Superior temporal gyrus (tissue), 1 donor: ENCODE measurements at regions not wholly inside any gene's neighbourhood (a gene's known extent, or its start where the extent isn't known, plus 50 kb on each side); places are given as distances from the start of the nearest gene placed in this dataset.

ENCODE experiments used
- DNase-seq: peaks from one replicate; pipeline ENCODE4 v3.0.0-alpha.2; 2016; ENCODE audit errors: extremely low spot score

- no peak for DNase-seq
Measured at GRCh38 chr5:2496126-2496525, 255.4 kb downstream of the IRX2 start.

GRCh38 chr5:2493356-2493755, 258.1 kb downstream of the IRX2 start:
- no peak for DNase-seq

DNA sequence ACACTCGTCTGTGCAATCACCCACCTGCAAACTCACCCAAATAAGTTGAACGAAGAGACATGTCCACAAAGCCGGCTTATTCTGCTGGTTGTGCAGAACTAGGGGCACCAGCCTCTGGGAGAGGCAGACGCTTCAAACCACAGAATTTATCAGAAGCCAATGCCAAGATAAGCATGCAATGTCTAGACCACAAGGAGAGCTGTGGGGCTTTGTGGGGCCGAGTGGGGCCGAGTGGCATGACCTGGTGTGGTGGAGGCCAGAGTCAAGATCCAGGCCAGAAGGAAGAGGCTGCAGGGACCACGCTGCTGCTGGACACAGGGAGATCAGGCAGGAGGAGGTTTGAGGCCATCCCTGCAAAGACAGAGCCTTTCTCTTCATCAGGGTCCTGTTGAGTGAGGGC, 259.0 kb downstream of the IRX2 start:
- no peak for DNase-seq

DNA sequence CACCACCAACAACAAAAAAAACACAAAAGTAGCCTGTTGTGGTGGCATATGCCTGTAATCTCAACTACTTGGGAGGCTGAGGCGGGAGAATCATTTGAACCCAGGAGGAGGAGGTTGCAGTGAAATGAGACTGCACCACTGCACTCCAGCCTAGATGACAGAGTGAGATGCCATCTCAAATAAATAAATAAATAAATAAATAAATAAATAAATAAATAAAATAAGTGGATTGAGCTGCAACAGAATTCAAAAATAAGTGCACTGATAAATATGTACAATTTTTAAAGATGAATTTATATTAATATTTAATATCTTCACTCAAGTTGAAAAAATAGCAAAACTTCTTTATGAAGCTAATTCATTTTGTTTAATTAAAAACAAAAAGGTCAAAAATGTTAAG, 259.6 kb downstream of the IRX2 start:
- DNase-seq, result no peak

DNA sequence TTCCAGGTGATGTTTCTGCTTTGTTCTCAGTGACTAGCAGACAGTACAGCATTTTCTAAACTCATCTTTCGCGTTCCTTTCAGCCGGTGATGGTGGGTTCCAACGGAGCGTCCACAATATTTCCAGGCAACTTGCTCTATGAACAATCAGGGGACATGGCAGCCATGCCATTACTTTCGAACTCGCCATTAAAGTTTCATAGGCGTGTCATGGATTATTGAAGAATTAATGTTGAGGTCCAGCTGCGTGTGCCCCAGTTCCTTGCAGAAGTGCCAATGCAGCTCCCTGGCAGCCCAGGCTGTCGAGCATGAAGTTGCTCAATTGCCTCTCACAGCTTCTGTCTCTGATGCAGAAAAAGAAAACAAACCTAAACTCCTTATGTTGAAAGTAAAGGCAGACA, 262.2 kb downstream of the IRX2 start:
- no peak for DNase-seq

- DNase-seq, result no peak
Measured at GRCh38 chr5:2488593-2488992, 262.9 kb downstream of the IRX2 start.

DNA sequence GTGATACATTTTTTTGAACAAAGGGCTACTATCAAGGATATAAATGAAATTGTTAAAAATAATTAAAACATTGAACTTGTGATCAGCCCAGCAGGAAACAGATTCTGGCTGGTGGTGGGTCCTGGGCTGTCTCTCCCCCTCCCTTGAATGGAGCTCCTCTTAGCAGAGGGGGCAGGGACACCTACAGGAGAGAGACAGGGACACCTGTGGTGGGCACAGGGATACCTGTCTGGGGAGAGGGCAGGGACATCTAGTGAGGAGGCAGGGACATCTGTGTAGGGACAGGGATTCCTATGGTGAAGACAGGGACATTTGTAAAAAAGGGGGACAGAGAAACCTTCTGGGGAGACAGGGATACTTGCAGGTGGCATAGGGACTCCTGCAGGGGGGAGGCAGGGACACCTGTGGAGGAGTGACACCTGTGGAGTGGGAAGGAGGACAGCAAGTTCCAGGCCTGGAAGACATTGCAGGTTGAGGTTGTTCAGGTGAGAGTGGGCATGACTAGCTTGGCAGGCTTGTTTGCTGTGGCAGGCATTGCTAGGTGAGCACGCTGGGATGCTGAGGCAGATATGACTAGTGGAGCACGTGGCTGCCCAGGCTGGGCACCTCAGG, 264.2 kb downstream of the IRX2 start:
- no peak for DNase-seq

GRCh38 chr5:2486373-2486772, 265.1 kb downstream of the IRX2 start:
- DNase-seq, result no peak

- no peak for DNase-seq
Measured at GRCh38 chr5:2482778-2483177, 268.7 kb downstream of the IRX2 start.

DNA sequence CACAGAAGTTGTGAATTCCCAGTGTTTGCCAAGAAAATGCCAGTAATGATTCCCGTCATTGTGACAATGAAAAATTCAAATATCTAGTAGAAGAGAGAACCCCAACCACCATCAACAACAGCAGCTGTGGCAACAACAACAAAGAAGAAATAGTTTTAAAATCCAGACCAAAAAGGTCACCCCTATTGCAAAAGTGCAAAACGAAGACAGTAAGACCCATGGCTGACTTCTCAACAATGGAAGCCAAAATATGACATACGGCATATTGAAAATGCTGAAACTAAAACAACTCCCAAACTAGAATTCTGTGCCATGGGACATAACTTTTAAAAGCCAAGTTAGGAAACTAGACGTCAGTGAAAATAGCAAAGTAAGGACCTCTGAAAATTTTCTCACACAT, 270.6 kb downstream of the IRX2 start:
- no peak for DNase-seq

DNA sequence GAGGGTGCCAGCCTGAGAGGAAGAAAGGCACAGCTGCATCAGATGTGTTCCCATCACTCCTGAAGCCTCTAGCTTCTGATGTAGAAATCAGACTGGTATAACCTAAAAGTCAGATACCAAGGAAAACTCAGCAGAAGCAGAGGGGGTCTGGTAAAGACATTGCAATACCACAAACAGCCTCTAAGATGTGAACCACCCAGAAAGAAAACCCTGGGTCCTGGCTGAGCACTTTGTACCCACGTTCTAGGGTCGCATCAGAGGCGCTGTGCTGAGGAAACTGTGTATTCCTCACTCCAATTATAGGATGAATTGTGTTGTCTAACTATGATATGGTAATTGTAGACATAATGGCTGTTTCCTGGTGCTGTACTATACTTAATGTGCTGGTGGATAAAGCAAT, 275.6 kb downstream of the IRX2 start:
- no peak for DNase-seq

DNA sequence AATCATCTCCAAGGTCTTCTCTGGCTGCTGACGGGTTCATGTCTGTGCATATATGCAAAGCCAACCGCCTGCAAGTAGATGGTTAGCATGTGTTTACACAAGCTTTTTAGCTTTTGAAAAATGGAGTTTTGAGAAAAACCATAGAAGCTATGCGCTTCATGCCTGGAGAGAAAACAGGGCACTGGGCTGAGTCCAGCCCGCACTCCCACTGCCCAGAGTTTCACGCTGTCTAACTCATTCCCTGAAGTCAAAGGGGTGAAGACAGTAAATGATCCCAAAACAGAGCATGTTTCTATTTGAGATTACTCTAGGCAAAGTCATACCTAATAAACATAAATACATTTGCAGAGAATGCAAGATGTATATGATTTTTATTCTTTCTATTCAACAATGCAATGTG, 278.8 kb downstream of the IRX2 start:
- no peak for DNase-seq

- no peak for DNase-seq
Measured at GRCh38 chr5:2471152-2471879, 280.2 kb downstream of the IRX2 start.

- no peak for DNase-seq
Measured at GRCh38 chr5:2466966-2467365, 284.5 kb downstream of the IRX2 start.

DNA sequence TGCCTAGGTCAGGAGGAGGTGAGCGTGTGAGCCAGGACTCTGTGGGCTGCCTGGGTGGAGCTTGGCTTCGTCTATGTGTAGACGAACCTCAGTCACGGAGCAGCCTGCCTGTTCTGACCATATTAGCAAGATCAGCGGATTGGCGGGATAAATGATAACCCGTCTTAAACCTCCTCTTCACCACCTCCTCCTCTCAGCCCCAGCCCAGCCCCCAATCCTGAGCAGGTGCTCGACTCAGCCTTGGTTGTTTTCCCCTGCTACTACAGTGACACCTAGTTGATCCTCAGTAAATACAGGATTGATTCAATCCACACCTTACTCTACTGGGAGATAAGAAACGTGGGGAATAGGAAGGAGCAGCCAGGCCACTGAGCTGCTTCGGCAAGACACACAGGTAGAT, 286.1 kb downstream of the IRX2 start:
- no peak for DNase-seq

- DNase-seq, result no peak
Measured at GRCh38 chr5:2464141-2464540, 287.3 kb downstream of the IRX2 start.

DNA sequence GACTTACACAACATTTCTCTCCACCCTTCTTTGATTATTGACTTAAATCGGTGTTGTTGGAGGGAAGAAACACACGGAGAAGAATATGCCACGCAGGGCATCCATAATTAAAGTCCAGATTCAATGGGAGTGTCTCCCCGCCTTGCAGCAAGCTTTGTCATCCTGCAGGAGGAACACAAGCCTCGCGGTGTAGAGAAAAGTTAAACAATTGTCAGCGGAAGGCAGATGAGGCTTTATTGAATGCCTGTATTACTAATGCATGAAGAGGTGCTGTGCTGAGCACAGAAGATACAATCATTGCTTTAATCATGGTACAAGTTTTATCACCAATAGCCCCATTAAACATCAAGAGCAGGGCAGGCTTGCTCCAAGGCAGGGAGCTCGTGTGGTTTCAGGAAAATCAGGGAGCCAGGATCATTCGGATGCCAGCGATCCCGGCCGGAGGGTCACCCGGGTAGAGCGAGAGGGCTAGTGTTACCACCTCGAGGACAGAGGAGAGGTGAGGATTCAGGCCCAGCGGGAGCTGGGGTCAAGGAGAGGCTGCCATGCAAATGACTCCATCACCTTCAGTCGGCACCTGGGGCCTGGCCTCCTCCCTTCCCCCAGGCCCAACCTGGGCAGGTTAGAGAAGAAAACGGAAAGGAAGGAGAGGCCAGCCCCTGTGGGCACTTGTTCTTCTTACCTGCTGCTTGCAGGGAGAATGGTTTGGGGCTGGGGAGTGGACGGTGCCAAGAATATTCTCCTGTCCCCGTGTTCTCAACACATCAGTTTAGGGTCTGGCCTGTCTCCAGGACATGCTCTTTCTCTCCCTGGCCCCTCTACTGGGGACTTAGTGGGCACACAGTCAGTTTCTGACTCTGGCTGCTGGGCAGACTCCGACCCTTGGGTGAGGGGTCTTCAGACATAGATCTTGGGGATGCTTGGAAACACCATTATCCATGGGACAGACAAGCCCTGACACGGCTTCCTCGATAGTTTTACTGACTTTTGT, 289.5 kb downstream of the IRX2 start:
- DNase-seq, result no peak

DNA sequence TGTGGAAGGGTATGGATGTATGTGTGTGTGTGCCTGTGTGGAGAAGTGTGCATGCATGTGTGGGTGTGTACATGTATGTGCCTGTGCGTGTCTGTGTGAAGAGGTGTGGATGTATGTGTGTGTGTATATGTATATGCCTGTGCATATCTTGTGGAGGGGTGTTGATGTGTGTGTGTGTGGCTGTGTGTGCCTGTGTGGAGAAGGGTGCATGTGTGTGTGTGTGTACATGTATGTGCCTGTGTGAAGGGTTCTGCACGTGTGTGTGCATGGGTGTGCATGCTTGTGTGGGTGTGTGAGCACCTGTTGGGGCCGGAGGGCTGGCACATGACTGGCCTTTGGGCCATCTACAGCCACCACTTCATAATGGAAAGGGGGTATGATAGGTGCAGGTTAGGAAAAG, 291.4 kb downstream of the IRX2 start:
- no peak for DNase-seq

GRCh38 chr5:2459251-2459650, 292.2 kb downstream of the IRX2 start:
- DNase-seq, result no peak

DNA sequence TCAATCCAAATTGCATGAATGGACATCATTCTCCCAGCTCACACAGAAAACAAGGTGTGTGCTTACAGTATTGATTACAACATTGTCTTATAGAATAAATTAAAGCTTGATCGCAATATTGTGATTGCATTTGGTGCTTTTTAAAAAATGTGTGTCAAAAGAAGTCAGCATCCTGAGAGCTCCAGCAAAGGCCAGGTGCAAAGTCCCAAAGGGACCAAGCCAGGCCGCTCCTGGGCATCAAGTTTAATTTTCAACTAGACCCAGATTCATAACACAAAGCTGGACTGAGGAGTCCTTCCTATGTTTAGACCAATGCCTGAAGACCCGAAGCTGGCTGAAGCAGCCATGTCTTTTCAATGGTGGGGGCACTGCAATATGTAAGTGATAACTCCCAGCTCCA, 295.6 kb downstream of the IRX2 start:
- no peak for DNase-seq

GRCh38 chr5:2454876-2455275, 296.6 kb downstream of the IRX2 start:
- no peak for DNase-seq

GRCh38 chr5:2453781-2454180, 297.7 kb downstream of the IRX2 start:
- DNase-seq, result no peak

DNA sequence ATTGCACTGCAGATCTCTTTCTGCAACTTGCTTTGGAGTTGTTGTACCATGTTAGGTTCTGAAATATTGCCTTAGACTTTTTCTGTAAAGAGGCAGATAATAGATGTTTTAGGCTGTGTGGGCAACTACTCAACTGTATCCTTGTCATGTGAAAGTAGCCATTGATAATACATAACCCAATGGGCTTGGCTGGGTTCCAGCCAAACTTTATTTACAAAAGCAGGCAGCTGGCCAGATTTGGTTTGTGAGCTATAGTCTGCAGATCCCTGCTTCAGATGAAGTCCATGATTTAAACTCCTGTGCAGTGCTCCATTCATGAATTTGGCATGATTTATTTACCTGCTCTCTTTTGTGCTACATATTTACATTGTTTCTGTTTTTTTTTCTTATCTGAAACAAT, 300.4 kb downstream of the IRX2 start:
- DNase-seq, result no peak
